OCI-LY1 (cell line): ENCODE measurements at regions not wholly inside any gene's neighbourhood (a gene's known extent, or its start where the extent isn't known, plus 50 kb on each side); places are given as distances from the start of the nearest gene placed in this dataset.

ENCODE experiments used
- H2AFZ ChIP-seq: fragments of 200-600 bp; sonication (generic), shearing (Covaris generic); 2 replicates; pipeline ENCODE4 v1.6.0; 2014; ENCODE audit warnings: antibody characterized with exemption, mild to moderate bottlenecking, low read length
- H3F3A ChIP-seq: fragments of 200-600 bp; sonication (generic), shearing (Covaris generic); 2 replicates; pipeline ENCODE4 v1.6.0; 2014; ENCODE audit warnings: mild to moderate bottlenecking, antibody characterized with exemption, low read length, moderate library complexity; ENCODE audit not compliant: insufficient read depth
- H3K27ac ChIP-seq: fragments of 200-600 bp; sonication (generic); 2 replicates; pipeline ENCODE4 v1.5.1; 2014; ENCODE audit warnings: low read length, mixed run types, mild to moderate bottlenecking, low read depth; ENCODE audit not compliant: poor library complexity, severe bottlenecking
- H3K27me3 ChIP-seq: fragments of 200-600 bp; sonication (generic); 2 replicates; pipeline ENCODE4 v1.6.0; 2014; ENCODE audit warnings: antibody characterized with exemption, mild to moderate bottlenecking, low read length, moderate library complexity; ENCODE audit not compliant: insufficient read depth
- H3K36me3 ChIP-seq: fragments of 200-600 bp; sonication (generic); 2 replicates; pipeline ENCODE4 v1.6.1; 2014; ENCODE audit warnings: mild to moderate bottlenecking, antibody characterized with exemption, low read length, moderate library complexity, mixed read lengths; ENCODE audit not compliant: insufficient read depth
- H3K4me1 ChIP-seq: fragments of 200-600 bp; sonication (generic); 2 replicates; pipeline ENCODE4 v1.5.1; 2014; ENCODE audit warnings: mild to moderate bottlenecking, low read length, moderate library complexity; ENCODE audit not compliant: insufficient read depth, severe bottlenecking
- H3K4me2 ChIP-seq: fragments of 200-600 bp; sonication (generic), shearing (Covaris generic); 2 replicates; pipeline ENCODE4 v1.6.1; 2014; ENCODE audit warnings: low read length
- H3K4me3 ChIP-seq: fragments of 200-600 bp; sonication (generic); 2 replicates; pipeline ENCODE4 v1.5.1; 2014; ENCODE audit warnings: low read length, low read depth, mild to moderate bottlenecking, mixed read lengths; ENCODE audit not compliant: poor library complexity, severe bottlenecking
- H3K79me2 ChIP-seq: fragments of 200-600 bp; shearing (Covaris generic); 2 replicates; pipeline ENCODE4 v1.6.1; 2016; ENCODE audit warnings: mixed run types, low read length, mixed read lengths; ENCODE audit not compliant: insufficient read depth
- H3K9ac ChIP-seq: fragments of 200-600 bp; sonication (generic), shearing (Covaris generic); 2 replicates; pipeline ENCODE4 v1.6.1; 2014; ENCODE audit warnings: mild to moderate bottlenecking, low read length, mixed read lengths
- H3K9me2 ChIP-seq: fragments of 200-600 bp; sonication (generic), shearing (Covaris generic); 2 replicates; pipeline ENCODE4 v1.6.1; 2014; ENCODE audit warnings: low read depth, mild to moderate bottlenecking, low read length, mixed read lengths
- H3K9me3 ChIP-seq: fragments of 200-600 bp; shearing (Covaris generic); 2 replicates; pipeline ENCODE4 v1.6.1; 2014; ENCODE audit warnings: low read length, mixed read lengths
- H4K20me1 ChIP-seq: fragments of 200-600 bp; sonication (generic), shearing (Covaris generic); 2 replicates; pipeline ENCODE4 v1.6.0; 2016; ENCODE audit warnings: mild to moderate bottlenecking, low read length; ENCODE audit not compliant: insufficient read depth
- CTCF ChIP-seq: fragments of 200-600 bp; sonication (generic), shearing (Covaris generic); IDR thresholded peaks from 2 replicates; pipeline ENCODE4 v1.5.1; 2017; ENCODE audit warnings: mild to moderate bottlenecking, antibody characterized with exemption, low read length, moderate library complexity, mixed read lengths
- EZH2 ChIP-seq: fragments of 200-600 bp; sonication (generic), shearing (Covaris generic); IDR thresholded peaks from 2 replicates; pipeline ENCODE4 v1.8.0; 2017; ENCODE audit warnings: borderline replicate concordance, mixed run types, mild to moderate bottlenecking, antibody characterized with exemption, low read length, moderate library complexity, mixed read lengths

GRCh38 chr22:49687333-49687732, 140.3 kb downstream of the BRD1 start:
- H3K4me3 ChIP-seq = no peak overlapping the region
- no peak overlapping the region for H3K27ac ChIP-seq
- no peaks in the 10 kb centered on the region for H4K20me1 ChIP-seq
- H3K9me2 ChIP-seq = no peaks in the 10 kb centered on the region
- peaks cover 2% of the 10 kb centered on the region; the same call in 1 of the 2 replicates for H3K9me3 ChIP-seq
- no peak overlapping the region for H3K9ac ChIP-seq
- H3K4me2 ChIP-seq = no peak overlapping the region
- no peaks in the 10 kb centered on the region for H3F3A ChIP-seq
- no peaks in the 10 kb centered on the region for H3K4me1 ChIP-seq
- no peaks in the 10 kb centered on the region; the same call in 1 of the 2 replicates for H3K36me3 ChIP-seq
- TF ChIP-seq EZH2 = no peak
- TF ChIP-seq CTCF = no peak
- no peaks in the 10 kb centered on the region for H3K79me2 ChIP-seq
- H3K27me3 ChIP-seq = no peaks in the 10 kb centered on the region; the same call in 1 of the 2 replicates
- no peak overlapping the region for H2AFZ ChIP-seq

- Histone ChIP-seq H3K4me3 (no peak overlapping the region), H4K20me1 (no peaks in the 10 kb centered on the region), H3K9me3 (peaks cover 2% of the 10 kb centered on the region; the same call in 1 of the 2 replicates), H3K27me3 (no peaks in the 10 kb centered on the region; the same call in 1 of the 2 replicates), H3K9ac (no peak overlapping the region), H2AFZ (no peak overlapping the region), H3K4me2 (no peak overlapping the region), H3K9me2 (no peaks in the 10 kb centered on the region), H3K27ac (no peak overlapping the region), H3K4me1 (no peaks in the 10 kb centered on the region), H3K79me2 (no peaks in the 10 kb centered on the region), H3F3A (no peaks in the 10 kb centered on the region), H3K36me3 (no peaks in the 10 kb centered on the region; the same call in 1 of the 2 replicates)
- TF ChIP-seq EZH2 (no peak), CTCF (no peak)
These were observed 141.0 kb downstream of the BRD1 start for GRCh38 chr22:49686495-49687219.

GRCh38 chr22:49685686-49686085, 142.0 kb downstream of the BRD1 start:
- Histone ChIP-seq H2AFZ (no peak overlapping the region), H4K20me1 (no peaks in the 10 kb centered on the region), H3F3A (no peaks in the 10 kb centered on the region)

More at GRCh38 chr22:49685686-49686085, 142.0 kb downstream of the BRD1 start:
- peaks cover 2% of the 10 kb centered on the region; the same call in 1 of the 2 replicates for H3K9me3 ChIP-seq
- H3K9me2 ChIP-seq = no peaks in the 10 kb centered on the region
- no peak overlapping the region for H3K4me3 ChIP-seq
- H3K36me3 ChIP-seq = no peaks in the 10 kb centered on the region
- no peak overlapping the region for H3K27ac ChIP-seq
- H3K4me2 ChIP-seq = no peak overlapping the region
- TF ChIP-seq CTCF = no peak
- no peak for TF ChIP-seq EZH2
- no peaks in the 10 kb centered on the region for H3K79me2 ChIP-seq
- no peak overlapping the region for H3K9ac ChIP-seq
- no peaks in the 10 kb centered on the region; the same call in 1 of the 2 replicates for H3K27me3 ChIP-seq
- no peaks in the 10 kb centered on the region for H3K4me1 ChIP-seq
